HG02943 (cell line): ENCODE measurements at regions not wholly inside any gene's neighbourhood (a gene's known extent, or its start where the extent isn't known, plus 50 kb on each side); places are given as distances from the start of the nearest gene placed in this dataset.
"Not testable (repeated sequence)": the region's sequence is repeated elsewhere in the genome, so short reads cannot be mapped to it uniquely, and the experiment has no call there.

Source experiments
- ATAC-seq: cut with Tn5 transposase; IDR thresholded peaks from one replicate; pipeline ENCODE4 v1.9.1; 2021; ENCODE audit warnings: mild to moderate bottlenecking, low read depth, moderate library complexity; ENCODE audit not compliant: unreplicated experiment

GRCh38 chr9:66152406-66152805 is 415.5 kb downstream of the FOXD4L4 start:
- ATAC-seq, result not testable (repeated sequence)

- ATAC-seq, result not testable (repeated sequence)
Measured at GRCh38 chr9:66153021-66153725, 416.2 kb downstream of the FOXD4L4 start.

GRCh38 chr9:66153971-66154691 is 417.2 kb downstream of the FOXD4L4 start:
- ATAC-seq, result not testable (repeated sequence)

- ATAC-seq, result not testable (repeated sequence)
Measured at GRCh38 chr9:66182316-66182715, 445.4 kb downstream of the FOXD4L4 start.

- ATAC-seq, result not testable (repeated sequence)
Measured at GRCh38 chr9:66183648-66184047, 446.7 kb downstream of the FOXD4L4 start.

- ATAC-seq, result not testable (repeated sequence)
Measured at GRCh38 chr9:66197199-66197598, 460.3 kb downstream of the FOXD4L4 start.

GRCh38 chr9:66198421-66198820 is 461.5 kb downstream of the FOXD4L4 start:
- not testable (repeated sequence) for ATAC-seq

- peak; percentile 68 for ATAC-seq
Measured at GRCh38 chr9:66206617-66207016, 469.7 kb downstream of the FOXD4L4 start.

GRCh38 chr9:66207914-66208313 is 471.0 kb downstream of the FOXD4L4 start:
- ATAC-seq, result not testable (repeated sequence)

GRCh38 chr9:66244763-66245162 is 507.8 kb downstream of the FOXD4L4 start:
- not testable (repeated sequence) for ATAC-seq

- ATAC-seq, result not testable (repeated sequence)
Measured at GRCh38 chr9:66245481-66245880, 508.5 kb downstream of the FOXD4L4 start.

GRCh38 chr9:66257581-66257980 is 520.6 kb downstream of the FOXD4L4 start:
- ATAC-seq, result not testable (repeated sequence)

- not testable (repeated sequence) for ATAC-seq
Measured at GRCh38 chr9:66261576-66261975, 524.6 kb downstream of the FOXD4L4 start.

GRCh38 chr9:66263621-66264020 is 526.7 kb downstream of the FOXD4L4 start:
- ATAC-seq, result not testable (repeated sequence)

GRCh38 chr9:66264786-66265185 is 527.8 kb downstream of the FOXD4L4 start:
- not testable (repeated sequence) for ATAC-seq

- not testable (repeated sequence) for ATAC-seq
Measured at GRCh38 chr9:66266202-66266601, 529.3 kb downstream of the FOXD4L4 start.

- ATAC-seq, result not testable (repeated sequence)
Measured at GRCh38 chr9:66266856-66267430, 530.0 kb downstream of the FOXD4L4 start.

- not testable (repeated sequence) for ATAC-seq
Measured at GRCh38 chr9:66267684-66268083, 530.7 kb downstream of the FOXD4L4 start.

- not testable (repeated sequence) for ATAC-seq
Measured at GRCh38 chr9:66269024-66269423, 532.1 kb downstream of the FOXD4L4 start.

- ATAC-seq, result not testable (repeated sequence)
Measured at GRCh38 chr9:66269783-66270182, 532.8 kb downstream of the FOXD4L4 start.

- not testable (repeated sequence) for ATAC-seq
Measured at GRCh38 chr9:66278809-66279208, 541.9 kb downstream of the FOXD4L4 start.
